Subcutaneous abdominal adipose tissue (tissue), 5 donors: ENCODE measurements at regions not wholly inside any gene's neighbourhood (a gene's known extent, or its start where the extent isn't known, plus 50 kb on each side); places are given as distances from the start of the nearest gene placed in this dataset.

Experiments
- H3K27ac ChIP-seq: one replicate; pipeline ENCODE4 v1.7.0; 2013; ENCODE audit warnings: low read depth, mild to moderate bottlenecking, inconsistent platforms, low read length, moderate library complexity
- H3K27me3 ChIP-seq, 5 donors: one replicate each; pipeline ENCODE4 v1.7.0; 2013; ENCODE audit warnings: low read length in 5 of 5, inconsistent platforms in 1 of 5; ENCODE audit not compliant: control insufficient read depth in 5 of 5, insufficient read depth in 4 of 5
- H3K36me3 ChIP-seq, 5 donors: one replicate each; pipeline ENCODE4 v1.7.0; 2013; ENCODE audit warnings: low read length in 5 of 5; ENCODE audit not compliant: control insufficient read depth in 5 of 5, insufficient read depth in 5 of 5
- H3K4me1 ChIP-seq, 5 donors: one replicate each; pipeline ENCODE4 v1.7.0; 2013; ENCODE audit warnings: low read length in 5 of 5, mild to moderate bottlenecking in 3 of 5, moderate library complexity in 1 of 5; ENCODE audit not compliant: control insufficient read depth in 5 of 5, insufficient read depth in 5 of 5
- H3K4me3 ChIP-seq, 5 donors: one replicate each; pipeline ENCODE4 v1.7.0; 2013; ENCODE audit warnings: low read length in 5 of 5, low read depth in 1 of 5
- H3K9ac ChIP-seq, 5 donors: one replicate each; pipeline ENCODE4 v1.7.0; 2013; ENCODE audit warnings: low read length in 5 of 5, mild to moderate bottlenecking in 4 of 5, moderate library complexity in 3 of 5
- H3K9me3 ChIP-seq, 5 donors: one replicate each; pipeline ENCODE4 v1.7.0; 2013; ENCODE audit warnings: low read length in 5 of 5; ENCODE audit not compliant: control insufficient read depth in 5 of 5
- donor health status: healthy.
- donor health status: healthy.
- donor health status: healthy.
- donor health status: healthy.
- donor health status: healthy.

DNA sequence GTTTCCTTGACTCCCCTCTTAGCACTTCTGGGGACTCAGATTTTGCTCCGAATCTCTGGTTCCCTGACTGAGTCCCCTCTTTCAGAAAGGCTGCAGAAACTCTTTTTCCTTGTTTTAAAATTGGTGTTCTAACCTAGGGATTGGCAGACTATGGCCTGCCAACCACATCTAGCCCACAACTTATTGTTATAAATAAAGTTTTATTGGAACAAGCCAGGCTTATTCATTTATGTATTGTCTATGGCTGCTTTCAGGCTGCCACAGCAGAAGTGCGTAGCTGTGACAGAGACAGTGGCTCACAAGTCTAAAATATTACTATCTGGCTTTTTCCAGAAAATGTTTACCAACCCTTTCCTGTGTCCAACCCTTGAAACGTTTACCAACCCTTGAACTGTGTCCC, 81.7 kb downstream of the IER5 start:
- no peak overlapping the region for H3K9ac ChIP-seq
- H3K27me3 ChIP-seq, result no peaks in the 10 kb centered on the region
- peaks cover 0 to 5% (median 4%) of the 10 kb centered on the region in 5 donors for H3K4me1 ChIP-seq
- H3K4me3 ChIP-seq, result no peak overlapping the region
- peaks cover 0 to 9% (median 6%) of the 10 kb centered on the region in 5 donors for H3K9me3 ChIP-seq
- H3K27ac ChIP-seq, result no peak overlapping the region
- H3K36me3 ChIP-seq, result no peaks in the 10 kb centered on the region

- H3K4me3 ChIP-seq, result no peak overlapping the region
- H3K27me3 ChIP-seq, result peaks cover 0 to 4% (median 0%) of the 10 kb centered on the region in 5 donors
- peaks cover 0 to 9% (median 6%) of the 10 kb centered on the region in 5 donors for H3K9me3 ChIP-seq
- H3K4me1 ChIP-seq, result no peaks in the 10 kb centered on the region
- no peak overlapping the region for H3K27ac ChIP-seq
- no peaks in the 10 kb centered on the region for H3K36me3 ChIP-seq
- H3K9ac ChIP-seq, result no peak overlapping the region
These were observed 83.6 kb downstream of the IER5 start for GRCh38 chr1:181172082-181172481.

- Histone ChIP-seq H3K27me3 (peaks cover 0 to 4% (median 0%) of the 10 kb centered on the region in 5 donors), H3K36me3 (no peaks in the 10 kb centered on the region), H3K4me1 (no peaks in the 10 kb centered on the region), H3K27ac (no peak overlapping the region), H3K4me3 (no peak overlapping the region), H3K9me3 (peaks cover 0 to 9% (median 6%) of the 10 kb centered on the region in 5 donors), H3K9ac (no peak overlapping the region)
These were observed 85.4 kb downstream of the IER5 start for GRCh38 chr1:181173761-181174447.

- Histone ChIP-seq H3K27ac (no peak overlapping the region), H3K36me3 (no peaks in the 10 kb centered on the region), H3K9ac (no peak overlapping the region), H3K27me3 (peaks cover 0 to 4% (median 0%) of the 10 kb centered on the region in 5 donors), H3K9me3 (peaks cover 0 to 9% (median 6%) of the 10 kb centered on the region in 5 donors), H3K4me3 (no peak overlapping the region), H3K4me1 (peaks cover 0 to 2% (median under 1%) of the 10 kb centered on the region in 5 donors)
These were observed 86.4 kb downstream of the IER5 start for GRCh38 chr1:181174861-181175260.

DNA sequence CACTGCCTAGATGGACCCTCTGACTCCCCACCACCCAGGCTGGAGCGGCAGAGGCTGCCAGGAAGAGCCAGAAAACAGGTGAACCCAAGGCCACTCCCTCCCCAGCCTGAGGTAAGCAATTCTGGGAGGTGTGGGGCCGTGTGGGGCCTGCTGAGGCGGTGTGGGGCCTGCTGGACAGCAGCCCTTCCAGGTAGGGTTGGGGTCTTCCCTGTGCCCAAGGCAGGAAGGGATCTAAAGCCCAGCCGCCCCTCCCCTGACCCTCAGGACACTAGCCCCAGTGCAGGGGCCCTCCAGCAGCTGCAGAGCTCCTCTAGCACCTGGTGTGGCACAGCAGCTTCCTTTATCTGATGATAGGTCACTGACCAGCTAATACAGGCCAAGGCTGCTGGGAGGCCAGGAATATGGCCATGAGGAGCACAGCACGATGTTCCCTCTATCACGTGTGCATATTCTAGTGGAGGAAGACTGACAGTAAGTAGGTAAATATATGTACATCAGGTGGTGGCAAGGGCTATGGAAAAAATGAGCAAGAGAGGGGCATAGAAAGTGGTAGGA, 86.9 kb downstream of the IER5 start:
- H3K4me1 ChIP-seq, result peaks cover 0 to 7% (median 5%) of the 10 kb centered on the region in 5 donors
- no peaks in the 10 kb centered on the region for H3K36me3 ChIP-seq
- H3K9ac ChIP-seq, result no peak overlapping the region
- H3K27ac ChIP-seq, result no peak overlapping the region
- H3K4me3 ChIP-seq, result no peak overlapping the region
- H3K27me3 ChIP-seq, result peaks cover 0 to 4% (median 0%) of the 10 kb centered on the region in 5 donors
- H3K9me3 ChIP-seq, result peaks cover 0 to 9% (median 6%) of the 10 kb centered on the region in 5 donors

- Histone ChIP-seq H3K9ac (no peak overlapping the region), H3K27ac (no peak overlapping the region), H3K36me3 (no peaks in the 10 kb centered on the region), H3K4me3 (no peak overlapping the region), H3K4me1 (peaks cover 0 to 7% (median 5%) of the 10 kb centered on the region in 5 donors), H3K9me3 (peaks cover 0 to 9% (median 6%) of the 10 kb centered on the region in 5 donors), H3K27me3 (peaks cover 0 to 4% (median 0%) of the 10 kb centered on the region in 5 donors)
These were observed 87.5 kb downstream of the IER5 start for GRCh38 chr1:181175955-181176354.

- Histone ChIP-seq H3K4me1 (peaks cover 0 to 7% (median 5%) of the 10 kb centered on the region in 5 donors), H3K36me3 (no peaks in the 10 kb centered on the region), H3K27me3 (peaks cover 0 to 4% (median 0%) of the 10 kb centered on the region in 5 donors), H3K9ac (no peak overlapping the region), H3K4me3 (no peak overlapping the region), H3K9me3 (peaks cover 0 to 4% (median 0%) of the 10 kb centered on the region in 5 donors), H3K27ac (no peak overlapping the region)
These were observed 89.9 kb downstream of the IER5 start for GRCh38 chr1:181178241-181178879.

DNA sequence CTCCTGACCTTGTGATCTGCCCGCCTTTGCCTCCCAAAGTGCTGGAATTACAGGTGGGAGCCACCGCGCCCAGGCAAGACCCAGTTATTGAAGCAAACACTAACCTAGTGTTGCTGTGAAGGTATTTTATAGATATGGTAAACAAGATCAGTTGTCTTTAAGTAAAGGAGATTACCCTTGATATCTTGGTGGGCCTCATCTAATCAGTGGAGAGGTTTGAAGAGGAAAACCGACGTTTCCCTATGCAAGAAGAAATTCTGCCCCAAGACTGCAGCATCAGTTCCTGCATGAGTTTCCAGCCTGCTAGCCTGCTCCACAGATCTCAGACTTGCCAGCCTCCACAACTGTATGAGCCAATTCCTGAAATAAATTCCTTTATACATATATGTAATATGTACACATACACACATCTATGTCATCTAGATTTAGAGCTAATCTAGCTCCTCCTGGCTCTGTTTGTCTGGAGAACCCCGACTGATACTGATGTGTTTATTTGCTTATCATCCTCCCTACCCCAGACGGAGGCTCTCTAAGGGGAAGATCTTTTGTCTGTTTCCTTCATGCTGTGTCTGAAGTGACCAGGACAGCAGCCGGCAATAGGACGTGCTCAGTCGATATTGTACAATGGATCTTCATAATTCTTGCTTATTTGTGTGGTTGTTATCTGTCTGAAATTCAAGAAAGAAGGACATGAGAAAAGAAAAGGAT, 90.9 kb downstream of the IER5 start:
- Histone ChIP-seq H3K4me3 (no peak overlapping the region), H3K4me1 (peaks cover 0 to 7% (median 5%) of the 10 kb centered on the region in 5 donors), H3K36me3 (no peaks in the 10 kb centered on the region), H3K9me3 (no peaks in the 10 kb centered on the region), H3K9ac (no peak overlapping the region), H3K27ac (no peak overlapping the region), H3K27me3 (peaks cover 0 to 4% (median 0%) of the 10 kb centered on the region in 5 donors)

DNA sequence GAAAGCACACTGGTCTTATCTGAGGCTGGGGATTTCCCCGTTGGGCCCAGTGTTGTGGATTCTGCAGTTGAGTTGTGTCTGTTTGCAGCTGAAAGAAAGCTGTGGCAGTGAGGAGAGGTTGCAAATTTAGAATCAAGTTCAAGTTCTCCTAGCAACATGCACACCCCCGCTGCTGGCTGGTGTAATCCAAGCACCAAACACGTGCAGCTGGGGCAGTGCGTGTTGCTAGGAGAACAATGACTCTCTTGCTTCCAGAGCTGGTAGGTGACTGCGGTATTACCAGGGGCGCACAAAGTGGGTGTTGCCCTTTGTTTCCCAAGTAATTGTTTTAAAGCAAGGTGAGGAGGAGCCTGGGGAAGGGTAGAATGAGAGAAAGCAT, 91.5 kb downstream of the IER5 start:
- no peaks in the 10 kb centered on the region for H3K9me3 ChIP-seq
- H3K27me3 ChIP-seq, result peaks cover 0 to 4% (median 0%) of the 10 kb centered on the region in 5 donors
- peaks cover 0 to 7% (median 5%) of the 10 kb centered on the region in 5 donors for H3K4me1 ChIP-seq
- H3K27ac ChIP-seq, result no peak overlapping the region
- no peak overlapping the region for H3K4me3 ChIP-seq
- H3K36me3 ChIP-seq, result no peaks in the 10 kb centered on the region
- H3K9ac ChIP-seq, result no peak overlapping the region
